Fibroblast of skin of left quadriceps (primary cell): ENCODE measurements at regions not wholly inside any gene's neighbourhood (a gene's known extent, or its start where the extent isn't known, plus 50 kb on each side); places are given as distances from the start of the nearest gene placed in this dataset.
A peak's percentile ranks its signal among the peaks of the same experiment; 100 is the strongest.

Experiments used
- DNase-seq, 2 experiments: peaks; one replicate each; pipeline ENCODE4 v3.0.0-alpha.2; 2013; ENCODE audit warnings: low read depth in 2 of 2

DNA sequence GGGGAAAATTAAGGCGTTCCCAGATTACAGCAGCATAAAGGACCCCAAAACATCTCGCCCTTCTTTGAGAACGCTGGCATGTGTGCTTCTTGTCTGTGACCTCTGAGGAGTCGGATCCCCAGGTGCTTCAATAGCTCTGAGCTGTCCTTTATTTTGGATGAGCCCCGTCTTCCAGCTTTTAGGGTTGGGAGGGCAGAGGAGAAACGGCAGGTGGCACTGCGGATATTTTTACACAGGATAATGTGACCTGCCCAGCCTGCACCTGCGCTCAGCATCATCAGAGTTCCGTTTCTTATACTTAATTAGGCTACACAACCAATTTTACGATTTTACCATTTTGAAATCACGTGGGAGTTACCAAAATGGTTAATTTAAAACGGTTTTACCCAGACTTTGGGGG lies 147.7 kb upstream of the RPS6KA2 start:
- no peak for DNase-seq

DNA sequence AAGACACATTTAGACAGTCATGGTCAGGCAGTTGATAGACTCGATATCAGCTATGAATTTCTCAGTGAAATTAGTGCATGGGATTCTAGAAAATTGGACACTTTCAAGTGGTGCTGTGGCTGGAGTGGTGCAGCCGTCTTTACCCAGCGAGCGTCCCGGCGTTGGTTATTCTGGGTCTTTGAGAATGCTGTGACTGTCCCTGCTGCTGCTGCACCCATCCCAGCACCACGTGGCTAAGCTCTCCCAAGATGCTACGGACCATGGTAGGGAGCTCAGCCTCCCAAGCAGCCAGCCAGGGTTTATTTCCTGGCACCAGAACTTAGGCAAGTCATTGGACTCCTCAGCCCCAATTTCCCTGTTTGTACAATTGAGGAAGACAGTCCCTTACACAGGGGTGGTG lies 147.2 kb upstream of the RPS6KA2 start:
- DNase-seq: no peak

DNA sequence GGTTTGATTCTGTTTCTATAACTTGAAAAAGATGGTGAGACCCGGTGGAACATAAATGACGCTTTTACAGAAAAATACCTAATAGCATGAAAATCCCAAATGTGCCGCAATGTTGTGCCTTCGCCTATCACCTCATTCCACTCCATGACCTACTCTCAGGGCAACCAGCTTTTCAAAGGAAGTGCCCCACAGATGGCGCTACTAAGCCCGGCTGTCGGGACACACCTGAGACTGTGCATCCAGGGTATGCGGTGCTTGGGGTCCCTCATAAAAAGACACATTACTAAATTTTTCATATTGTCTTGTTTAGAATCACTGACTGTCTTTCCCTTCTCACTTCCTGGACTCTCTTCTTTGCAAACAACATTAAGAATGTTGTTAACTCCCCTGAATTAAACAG lies 145.5 kb upstream of the RPS6KA2 start:
- no peak for DNase-seq

DNA sequence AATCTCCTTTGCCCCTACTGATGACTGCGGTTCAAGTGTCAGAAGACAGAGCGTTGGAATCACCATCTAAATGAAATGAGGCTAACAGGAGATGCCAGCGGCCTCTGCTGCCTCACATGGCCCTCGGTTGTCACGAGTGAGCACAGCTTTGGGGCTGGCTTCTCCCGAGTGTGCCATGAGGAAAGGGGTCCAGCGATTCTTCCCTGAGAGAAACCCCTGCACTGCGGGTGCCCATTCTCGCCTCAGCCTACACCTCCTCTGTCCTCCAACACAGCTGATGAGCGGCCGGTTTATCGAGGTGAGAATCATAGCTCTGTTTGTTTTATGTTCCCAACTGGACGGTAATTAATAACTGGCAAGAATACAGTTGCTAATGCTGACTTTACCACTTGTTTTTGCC lies 144.7 kb upstream of the RPS6KA2 start:
- no peak for DNase-seq

DNA sequence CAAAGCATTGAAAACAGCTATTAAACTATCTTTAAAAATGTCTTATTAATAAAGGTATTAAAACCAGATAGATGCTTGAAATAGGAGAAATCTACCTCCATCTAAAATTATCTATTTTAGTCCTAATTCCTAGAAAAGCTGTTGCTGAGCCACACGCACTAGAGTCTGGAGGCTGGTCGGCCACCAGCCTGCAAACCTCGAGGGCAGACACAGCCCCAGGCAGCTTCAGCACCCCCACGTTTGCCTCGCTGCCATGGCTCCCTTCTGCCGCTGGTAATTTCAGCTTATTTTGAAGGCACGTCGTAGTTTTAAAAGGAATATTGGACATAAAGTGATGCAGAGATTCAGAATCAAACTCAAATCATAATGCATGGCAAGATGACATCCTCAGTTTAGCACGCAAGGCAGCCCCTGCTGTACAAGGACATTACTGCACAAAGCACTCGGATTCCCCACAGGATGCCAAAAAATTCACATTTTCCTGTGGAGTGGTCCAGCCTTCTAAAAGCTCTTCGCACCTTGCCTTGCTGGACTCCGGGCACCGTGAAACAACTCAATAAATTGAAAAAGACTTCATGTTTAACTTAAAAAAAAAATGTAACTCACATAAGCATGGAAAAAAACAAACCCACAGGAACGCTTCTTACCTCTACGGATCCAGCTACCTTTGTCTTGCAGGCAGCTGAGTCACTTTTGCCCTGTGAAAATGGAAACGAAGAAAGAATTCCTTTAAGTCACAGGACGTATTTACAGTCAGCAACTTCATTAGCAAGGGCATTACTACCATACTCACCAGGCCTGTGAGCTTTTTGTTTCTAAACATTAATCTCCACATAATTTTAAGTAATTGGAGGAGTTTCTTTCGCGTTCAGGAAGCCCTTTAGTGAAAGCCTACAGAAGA lies 143.4 kb upstream of the RPS6KA2 start:
- DNase-seq: no peak

DNA sequence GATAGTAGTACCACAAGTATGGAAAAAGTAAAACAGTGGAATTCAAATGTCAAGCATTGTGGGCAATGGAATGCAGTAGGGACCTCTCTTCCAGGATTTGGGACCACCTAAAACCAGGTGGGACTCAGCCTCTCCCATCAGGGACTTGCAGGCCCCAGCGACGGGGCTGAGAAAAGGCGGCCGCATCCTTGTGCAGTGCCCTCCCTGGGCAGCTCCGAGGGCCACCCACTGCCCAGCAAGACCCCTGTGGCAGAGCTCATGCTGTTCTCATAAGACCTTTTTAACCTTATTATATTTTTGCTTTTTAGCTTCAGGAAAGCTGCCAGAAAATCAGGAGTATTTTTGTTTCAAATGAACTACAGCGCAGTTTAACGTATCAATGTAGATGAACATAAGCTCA lies 142.6 kb upstream of the RPS6KA2 start:
- no peak for DNase-seq

DNA sequence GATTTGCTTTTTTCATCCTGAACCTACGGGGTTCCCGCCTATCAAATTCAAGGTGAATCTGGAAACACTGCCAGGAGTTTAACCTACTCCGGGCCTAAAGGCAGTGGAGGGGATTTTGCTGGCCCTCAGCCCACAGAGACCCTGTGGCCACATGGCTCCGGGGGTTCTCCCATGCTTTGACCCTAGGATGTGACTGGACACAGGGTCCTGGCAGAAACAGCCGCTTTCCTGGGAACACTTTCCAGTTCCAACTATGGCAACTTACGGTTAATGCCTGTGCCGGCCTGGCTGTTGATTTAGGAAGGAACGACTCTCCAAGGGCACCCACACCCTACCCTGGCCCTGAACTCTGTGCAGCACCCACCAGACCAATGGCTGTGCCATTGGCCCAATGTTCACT lies 141.7 kb upstream of the RPS6KA2 start:
- DNase-seq: no peak

DNA sequence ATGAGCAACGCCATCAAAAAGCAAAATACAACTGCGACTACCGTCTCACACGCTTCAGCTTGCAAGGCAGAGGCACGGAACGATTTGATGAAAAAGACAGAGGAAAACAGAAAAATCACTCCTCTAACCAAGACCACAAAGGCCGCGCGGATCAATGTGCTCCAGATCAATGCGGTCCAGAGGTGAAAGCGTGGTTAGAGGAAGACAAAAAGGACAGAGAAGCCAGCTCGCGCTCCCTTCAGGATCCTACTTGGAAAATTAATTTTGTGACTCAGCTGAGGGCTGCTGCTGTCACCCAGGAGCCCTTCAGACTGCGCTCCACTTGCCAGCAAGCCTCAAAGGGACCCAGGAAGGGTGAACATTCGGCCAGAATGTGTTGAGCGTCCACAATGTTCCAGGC lies 140.2 kb upstream of the RPS6KA2 start:
- DNase-seq: no peak

DNA sequence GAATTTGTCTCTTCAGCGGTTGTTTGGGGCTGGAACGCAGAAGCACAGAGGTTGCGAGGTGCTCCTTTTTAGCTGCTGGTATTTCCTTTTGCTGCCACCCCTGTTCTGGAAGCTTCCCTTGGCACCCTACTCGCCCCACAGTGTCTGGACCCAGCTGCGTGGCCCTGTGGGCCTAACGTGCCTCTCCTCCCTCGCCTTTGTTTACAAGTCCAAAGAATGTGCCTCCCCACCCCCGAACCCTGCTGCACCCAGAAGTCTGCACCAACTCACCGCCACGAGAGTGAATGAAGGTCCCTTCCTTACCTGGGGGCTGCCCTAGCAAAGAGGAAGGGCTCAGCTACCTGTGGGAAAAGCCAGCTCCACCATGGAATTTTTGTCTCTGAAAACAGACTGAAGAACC lies 139.7 kb upstream of the RPS6KA2 start:
- DNase-seq: no peak

DNA sequence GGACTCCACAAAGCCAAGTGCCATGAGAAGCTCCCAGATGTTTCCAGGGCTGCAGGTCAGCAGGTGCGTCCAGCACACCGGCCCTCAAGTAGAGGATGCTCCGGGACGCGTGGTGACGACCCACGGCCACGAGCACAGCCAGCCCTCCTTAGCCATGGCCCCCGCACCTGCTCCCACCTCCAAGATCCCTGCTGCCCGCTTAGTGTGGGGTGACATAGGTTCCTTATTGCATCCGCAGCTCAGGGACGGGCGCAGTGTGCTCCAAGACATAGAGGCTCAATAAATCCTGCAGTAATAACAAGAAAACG lies 138.1 kb upstream of the RPS6KA2 start:
- no peak for DNase-seq

DNA sequence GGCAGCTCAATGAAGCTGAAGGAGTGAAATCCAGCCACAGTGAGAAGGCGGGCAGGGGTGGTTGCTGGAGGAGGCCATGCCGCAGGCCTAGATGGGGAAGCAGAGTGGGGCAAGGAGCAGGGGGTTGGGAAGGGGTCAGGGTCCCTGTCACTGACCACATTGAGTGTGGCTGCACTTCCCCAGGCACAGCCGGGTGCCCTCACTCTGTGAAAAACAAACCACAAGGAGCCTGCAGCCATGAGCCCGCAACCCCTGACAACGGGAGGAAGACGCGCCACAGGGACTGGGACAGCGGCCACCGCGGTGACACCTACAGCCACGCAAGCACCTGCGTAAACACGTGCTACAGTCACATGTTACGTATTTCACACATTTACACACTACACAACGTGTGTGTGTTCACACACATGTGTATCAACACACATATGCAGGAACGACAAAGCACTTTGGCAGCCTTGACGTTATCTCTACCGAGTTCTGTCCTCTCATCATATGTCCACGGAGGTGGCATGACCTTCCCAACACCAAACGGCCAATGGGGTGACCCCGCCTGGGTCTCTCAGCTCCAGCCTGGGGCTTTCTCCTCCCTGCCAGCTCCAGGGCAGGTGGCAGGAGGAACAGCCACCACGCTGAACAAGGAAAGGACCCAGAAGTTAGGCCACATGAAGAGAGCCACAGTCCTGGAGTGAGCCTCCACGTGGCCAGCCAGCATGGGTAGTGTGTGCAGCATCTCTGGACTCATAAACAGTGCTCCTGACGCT lies 137.6 kb upstream of the RPS6KA2 start:
- DNase-seq: no peak

DNA sequence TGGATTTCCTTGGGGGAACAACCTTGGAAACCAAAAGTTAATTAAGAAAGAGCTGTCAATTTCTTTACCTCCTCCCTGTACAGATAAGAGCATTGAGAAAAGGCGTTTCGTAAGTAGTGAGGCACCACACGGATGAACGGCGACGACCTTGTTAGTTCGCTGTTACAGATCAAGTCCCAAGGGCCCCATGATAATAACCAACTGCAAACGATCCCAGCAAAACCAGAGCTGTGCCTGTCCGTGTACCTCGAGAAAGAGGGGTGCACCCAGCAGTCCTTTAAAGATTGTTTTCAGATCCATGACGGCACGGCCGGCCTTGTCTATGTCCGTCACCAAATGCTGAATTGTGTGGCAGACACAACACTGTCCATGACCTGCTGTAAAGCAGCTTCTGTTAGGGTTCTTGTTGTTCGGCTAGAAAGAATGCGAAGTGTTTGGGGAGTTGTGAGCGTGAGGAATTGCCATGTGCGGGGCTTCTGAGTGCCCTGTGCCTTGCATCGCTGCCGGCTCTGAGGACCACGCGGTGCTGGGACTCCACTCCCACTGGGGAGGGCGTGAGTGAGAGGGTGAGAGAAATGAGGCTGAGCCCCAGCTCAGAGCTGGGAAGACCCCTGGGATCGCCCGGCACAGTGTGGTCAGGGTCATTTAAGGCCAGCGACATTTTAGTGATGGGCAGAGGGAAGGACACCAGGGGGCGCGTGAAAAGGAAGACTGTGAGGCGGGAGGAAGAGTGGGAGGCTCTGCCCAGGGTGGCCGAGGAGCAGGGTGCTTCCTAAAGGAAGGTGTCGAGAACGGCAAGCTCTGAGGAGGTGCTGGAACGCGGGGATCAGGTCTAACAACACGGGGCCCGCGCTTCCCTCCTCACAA lies 136.8 kb upstream of the RPS6KA2 start:
- no peak for DNase-seq

DNA sequence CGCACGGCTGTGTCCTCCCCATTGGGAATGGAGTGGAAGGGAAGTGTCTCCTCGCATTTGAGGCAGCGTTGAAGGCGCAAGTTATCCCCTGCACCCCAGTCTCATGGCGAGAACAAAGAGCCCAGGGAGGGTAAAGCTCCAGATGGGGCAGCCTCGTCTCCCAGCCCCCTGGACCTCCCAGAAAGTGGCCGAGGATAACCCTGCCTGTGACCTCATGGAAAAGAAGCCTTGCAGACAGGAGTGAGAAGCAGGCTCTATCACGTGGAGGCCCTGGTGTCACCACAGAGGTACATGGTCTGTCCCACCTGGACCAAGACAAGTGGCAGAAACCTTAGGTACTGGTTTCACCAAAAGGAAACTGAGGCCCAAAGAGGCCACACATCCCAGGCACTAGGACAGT lies 134.8 kb upstream of the RPS6KA2 start:
- no peak for DNase-seq

DNA sequence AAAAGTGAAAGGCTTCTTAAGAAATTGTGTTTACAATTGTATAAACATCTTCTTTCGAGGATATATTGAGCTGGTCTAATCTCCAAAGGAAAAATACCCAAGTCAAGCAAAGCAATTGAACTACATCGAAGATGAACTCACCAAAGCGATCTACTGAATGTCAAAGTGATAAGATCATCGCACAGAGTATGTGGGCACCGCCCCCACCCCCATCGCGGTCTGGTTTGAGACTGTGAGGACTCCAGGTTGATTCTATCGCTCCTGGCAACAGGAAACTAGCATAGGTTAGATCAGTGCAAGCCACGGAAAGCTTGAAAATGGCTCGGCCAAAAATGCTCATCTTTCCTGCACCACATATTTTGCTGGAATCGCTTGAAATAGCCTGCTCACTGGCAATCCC lies 133.2 kb upstream of the RPS6KA2 start:
- DNase-seq: no peak

DNA sequence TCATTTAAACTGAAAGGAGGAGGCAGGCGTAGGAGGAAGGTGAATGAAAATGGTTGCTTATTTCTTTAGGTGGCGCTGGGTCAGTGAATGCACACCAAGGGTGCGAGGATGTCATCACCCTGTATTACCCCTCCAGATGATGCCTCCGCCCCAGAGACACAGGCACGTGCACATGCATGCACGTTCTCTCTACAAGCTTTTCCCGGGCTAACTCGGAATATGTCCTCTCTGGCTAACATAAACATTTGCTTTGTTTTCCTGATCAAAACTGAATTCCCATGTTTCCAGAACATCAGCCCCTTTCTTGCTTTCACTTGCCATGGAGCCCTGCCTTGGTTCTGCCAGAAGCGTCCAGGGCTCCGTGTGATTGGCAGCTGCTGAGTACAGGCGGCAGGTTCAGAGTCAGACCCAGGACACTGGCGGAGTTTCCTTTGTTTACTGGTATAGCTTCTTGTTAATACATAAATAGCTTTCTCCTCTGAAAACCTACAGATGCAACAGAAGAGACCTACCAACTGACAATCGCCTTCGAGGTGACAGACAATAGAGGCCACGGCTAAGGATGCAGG lies 131.2 kb upstream of the RPS6KA2 start:
- DNase-seq: no peak

DNA sequence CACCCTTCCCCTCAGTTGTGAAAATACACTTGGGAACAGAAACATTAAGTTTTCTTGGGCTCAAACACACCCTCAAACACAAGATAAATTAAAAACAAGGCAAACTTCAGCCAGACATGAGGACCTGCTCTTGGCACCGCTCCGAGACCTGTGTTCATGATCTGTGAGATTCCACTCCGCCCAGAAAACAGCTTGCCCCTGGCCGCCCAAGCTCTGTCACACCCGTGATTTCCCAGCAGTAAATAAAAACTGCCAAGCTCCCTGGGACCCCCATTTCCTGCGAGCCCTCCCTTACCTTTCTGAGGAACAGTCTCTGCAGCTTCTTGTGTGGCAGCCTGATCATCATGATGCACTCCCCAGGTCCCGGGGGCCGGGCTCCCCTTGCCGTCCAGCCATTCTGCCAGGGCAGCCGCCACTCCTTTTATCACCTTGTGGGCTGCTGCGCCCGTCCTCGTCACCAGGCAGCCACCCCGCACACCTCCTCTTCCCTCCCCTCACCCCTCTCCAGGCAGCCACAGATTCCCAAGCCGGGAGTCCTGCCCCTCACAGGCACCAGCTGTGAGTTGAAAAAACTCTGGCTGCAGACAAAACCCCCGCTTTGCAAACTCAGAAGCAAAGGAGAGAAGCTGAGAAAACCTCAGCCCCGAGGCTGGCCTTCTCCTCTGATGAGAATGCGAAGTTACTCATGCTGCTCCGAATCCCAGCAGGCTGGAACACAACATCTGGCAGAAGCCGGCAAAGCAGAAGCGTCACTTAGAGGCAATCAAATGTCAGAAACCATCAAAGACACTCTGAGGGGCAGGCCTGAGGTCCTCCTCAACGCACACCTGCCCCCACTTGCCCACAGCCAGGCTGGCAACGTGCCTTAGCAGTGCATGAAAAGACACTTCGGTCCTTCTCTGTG lies 130.4 kb upstream of the RPS6KA2 start:
- DNase-seq: peak in 1 of 2 experiments; percentile 12

DNA sequence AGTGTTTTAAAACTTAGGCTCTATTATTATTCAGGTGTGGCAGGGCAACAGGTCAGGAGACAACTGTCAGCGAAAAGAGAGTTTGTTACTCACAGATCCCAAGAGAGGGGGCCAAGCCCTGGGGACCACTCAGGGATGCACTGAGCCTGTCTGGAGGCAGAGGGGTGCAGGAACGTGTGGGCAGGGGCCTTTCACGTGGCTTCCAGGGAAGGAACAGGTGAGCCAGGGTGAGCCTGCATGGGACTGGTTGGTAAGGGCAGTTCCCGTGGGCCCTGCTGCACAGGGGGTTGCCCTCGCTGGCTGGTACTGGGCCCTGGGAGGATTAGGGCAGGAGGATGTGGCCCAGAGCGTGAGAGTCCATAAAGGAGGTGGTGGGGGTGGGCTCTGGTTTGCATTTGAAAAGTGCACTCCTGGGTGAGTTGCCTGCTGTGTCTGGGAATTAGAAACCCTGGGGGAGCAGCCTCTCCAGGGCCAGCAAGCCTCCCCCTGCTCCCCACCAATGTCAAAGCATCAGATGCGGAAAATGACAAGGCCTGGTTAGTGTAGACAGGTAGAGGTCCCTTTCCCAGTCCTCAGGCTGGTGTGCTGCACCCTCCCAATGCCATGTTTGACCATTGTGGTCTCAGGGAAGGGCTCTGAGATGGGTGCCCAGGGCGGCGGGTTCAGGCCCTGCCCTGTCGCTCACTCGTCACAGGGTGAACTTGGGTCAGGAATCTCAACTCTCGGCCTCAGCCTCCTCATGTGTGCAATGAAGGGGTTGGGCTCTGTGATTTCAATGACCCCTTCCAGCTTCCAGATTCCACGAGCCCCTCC lies 127.4 kb upstream of the RPS6KA2 start:
- no peak for DNase-seq

DNA sequence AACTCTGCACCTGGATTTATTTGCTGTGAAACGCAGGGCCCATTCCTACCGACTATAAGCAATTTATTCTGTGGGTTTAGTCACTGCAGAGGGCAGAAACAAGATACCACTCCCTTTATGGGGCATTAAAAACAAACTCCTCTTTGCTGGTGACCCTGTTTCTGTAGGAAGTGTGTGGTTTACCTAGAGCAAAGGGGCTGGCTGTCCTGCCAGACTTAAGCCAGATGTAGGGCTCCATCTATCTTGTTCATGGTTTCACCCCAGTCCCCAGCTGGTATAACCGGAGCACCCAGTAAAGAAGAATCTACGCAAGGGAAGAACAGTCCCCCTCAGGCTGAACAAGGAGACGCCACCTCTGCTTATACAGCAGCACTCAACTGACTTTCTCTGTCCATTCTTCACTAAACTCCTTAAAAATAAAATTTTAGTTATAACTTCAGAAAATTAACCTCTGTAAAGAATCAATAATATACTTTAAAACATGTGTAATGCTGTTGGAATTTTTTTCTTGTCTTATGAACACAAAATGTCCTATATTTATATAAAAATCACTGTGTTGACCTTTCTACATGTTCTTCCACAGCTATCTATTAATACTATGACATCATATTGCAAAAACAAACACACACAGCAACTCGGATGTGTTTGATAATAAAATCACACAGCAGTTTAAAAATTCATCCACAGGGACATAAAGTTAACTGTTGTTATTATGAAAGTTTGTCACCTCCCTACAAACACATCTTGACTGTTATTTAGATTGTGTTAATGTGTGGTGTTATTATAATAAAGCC lies 126.1 kb upstream of the RPS6KA2 start:
- DNase-seq: no peak

DNA sequence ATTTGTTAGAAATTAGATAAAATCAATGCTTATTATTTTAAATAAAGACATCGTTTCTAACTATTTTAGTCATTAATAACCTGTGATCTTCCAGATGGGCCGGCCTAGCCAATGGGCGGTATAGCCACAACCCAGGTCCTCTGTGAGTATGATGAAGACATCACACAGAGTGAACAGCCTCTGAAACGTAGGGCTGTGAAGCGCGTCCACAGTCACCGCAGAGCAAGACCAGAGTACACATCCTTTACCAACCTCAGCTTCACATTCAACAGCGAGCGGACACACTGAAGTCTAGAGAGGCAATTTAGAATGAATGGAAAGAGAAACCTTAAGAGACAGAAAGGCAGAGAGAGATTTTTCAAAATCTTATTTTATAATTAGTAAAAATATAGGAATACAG lies 125.0 kb upstream of the RPS6KA2 start:
- no peak for DNase-seq
